Epithelial cell of proximal tubule (primary cell): ENCODE measurements at regions not wholly inside any gene's neighbourhood (a gene's known extent, or its start where the extent isn't known, plus 50 kb on each side); places are given as distances from the start of the nearest gene placed in this dataset.

ENCODE experiments used
- DNase-seq: peaks from one replicate; pipeline ENCODE4 v3.0.0-alpha.2; 2011; ENCODE audit warnings: low read depth
- H3K4me3 ChIP-seq: 2 replicates; pipeline ENCODE4 v1.5.1; 2011; ENCODE audit warnings: low read depth, mild to moderate bottlenecking, low read length
- TF ChIP-seq, protein P1 (sequence below): conservative IDR thresholded peaks from 2 replicates; pipeline ENCODE4 v1.5.1; 2012; ENCODE audit warnings: low read depth, mild to moderate bottlenecking, low read length

GRCh38 chr2:204104811-204105210, 168.2 kb downstream of the ICOS start:
- TF ChIP-seq, protein P1, sequence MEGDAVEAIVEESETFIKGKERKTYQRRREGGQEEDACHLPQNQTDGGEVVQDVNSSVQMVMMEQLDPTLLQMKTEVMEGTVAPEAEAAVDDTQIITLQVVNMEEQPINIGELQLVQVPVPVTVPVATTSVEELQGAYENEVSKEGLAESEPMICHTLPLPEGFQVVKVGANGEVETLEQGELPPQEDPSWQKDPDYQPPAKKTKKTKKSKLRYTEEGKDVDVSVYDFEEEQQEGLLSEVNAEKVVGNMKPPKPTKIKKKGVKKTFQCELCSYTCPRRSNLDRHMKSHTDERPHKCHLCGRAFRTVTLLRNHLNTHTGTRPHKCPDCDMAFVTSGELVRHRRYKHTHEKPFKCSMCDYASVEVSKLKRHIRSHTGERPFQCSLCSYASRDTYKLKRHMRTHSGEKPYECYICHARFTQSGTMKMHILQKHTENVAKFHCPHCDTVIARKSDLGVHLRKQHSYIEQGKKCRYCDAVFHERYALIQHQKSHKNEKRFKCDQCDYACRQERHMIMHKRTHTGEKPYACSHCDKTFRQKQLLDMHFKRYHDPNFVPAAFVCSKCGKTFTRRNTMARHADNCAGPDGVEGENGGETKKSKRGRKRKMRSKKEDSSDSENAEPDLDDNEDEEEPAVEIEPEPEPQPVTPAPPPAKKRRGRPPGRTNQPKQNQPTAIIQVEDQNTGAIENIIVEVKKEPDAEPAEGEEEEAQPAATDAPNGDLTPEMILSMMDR = no peak
- H3K4me3 ChIP-seq = no peak overlapping the region
- DNase-seq = no peak

DNA sequence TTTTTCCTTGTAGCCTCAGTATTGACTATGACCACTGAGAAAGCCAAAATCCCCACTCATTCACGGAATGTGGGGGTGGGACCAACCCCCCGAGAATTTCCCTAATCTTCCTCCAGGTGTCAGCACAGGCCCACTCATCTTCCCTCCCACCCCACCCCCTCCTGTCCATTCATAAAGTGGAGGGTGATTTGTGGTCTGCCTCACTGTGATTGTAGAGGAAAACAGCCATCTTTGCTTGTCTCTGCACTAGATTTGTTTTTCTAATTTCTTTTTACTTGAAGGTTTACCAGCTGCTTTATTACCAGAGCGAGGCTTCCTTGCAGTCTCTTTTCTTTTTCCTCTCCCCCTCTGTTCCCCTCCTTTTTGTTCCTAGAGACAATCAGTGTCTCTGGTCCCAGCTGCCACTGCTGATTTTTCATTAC, 171.8 kb downstream of the ICOS start:
- no peak overlapping the region for H3K4me3 ChIP-seq
- TF ChIP-seq, protein P1 = peak; percentile 54
- DNase-seq = no peak

DNA sequence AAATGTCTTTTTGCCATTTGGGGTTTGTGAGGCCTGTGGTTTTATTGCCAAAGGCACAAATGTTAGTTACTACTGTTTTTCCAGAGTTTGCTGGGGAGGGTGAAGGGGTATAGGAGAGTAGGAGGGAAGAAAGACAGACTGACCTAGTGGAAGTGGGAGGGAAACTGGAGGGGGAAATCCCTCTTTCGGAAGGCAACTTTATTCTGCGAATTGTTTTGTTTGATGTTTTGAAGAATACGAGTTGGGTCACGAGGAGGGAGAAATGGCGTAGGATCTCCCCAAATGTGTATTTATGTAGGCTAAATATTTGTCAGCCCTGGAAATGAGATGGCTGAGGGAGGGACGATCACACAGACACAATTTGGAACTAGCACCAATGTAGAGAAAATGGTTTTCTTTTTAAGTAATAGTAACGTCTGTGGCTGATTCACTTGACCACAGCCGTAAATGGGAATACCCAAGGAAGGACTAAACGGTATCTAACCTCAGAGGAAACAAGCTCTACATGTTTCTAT, 172.3 kb downstream of the ICOS start:
- TF ChIP-seq, protein P1 = no peak
- no peak for DNase-seq
- H3K4me3 ChIP-seq = no peak overlapping the region

GRCh38 chr2:204109681-204110080, 173.1 kb downstream of the ICOS start:
- DNase-seq = no peak
- H3K4me3 ChIP-seq = no peak overlapping the region
- TF ChIP-seq, protein P1 = no peak

- no peak for DNase-seq
- no peak overlapping the region for H3K4me3 ChIP-seq
- TF ChIP-seq, protein P1 = no peak
These were observed 173.8 kb downstream of the ICOS start for GRCh38 chr2:204110338-204110741.

- DNase-seq = no peak
- H3K4me3 ChIP-seq = no peak overlapping the region
- TF ChIP-seq, protein P1 = no peak
These were observed 174.4 kb downstream of the ICOS start for GRCh38 chr2:204110751-204111516.
